ENCODE measurements at regions not wholly inside any gene's neighbourhood (a gene's known extent, or its start where the extent isn't known, plus 50 kb on each side); places are given as distances from the start of the nearest gene placed in this dataset.

DNA sequence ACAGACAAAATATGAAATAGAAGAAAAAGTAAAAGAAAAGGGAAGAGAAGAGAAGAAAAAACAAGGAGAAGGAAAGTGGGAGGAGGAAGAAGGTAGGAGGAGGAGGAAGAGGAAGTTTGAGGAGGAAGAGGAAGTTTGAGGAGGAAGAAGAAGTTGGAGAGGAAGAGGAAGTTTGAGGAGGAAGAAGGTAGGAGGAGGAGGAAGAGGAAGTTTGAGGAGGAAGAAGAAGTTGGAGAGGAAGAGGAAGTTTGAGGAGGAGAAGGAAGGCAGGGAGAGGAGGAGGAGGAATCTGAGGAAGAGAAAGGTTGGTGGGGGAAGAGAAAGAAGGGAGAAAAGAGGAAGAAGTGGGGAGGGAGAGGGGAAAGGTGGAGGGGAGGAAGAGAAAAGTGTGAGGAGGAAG is 169.2 kb upstream of the RORA start:
- Histone ChIP-seq H3K36me3 (ENCODE audit: control insufficient read depth, insufficient read depth, low read length) (no peaks in the 10 kb centered on the region), H3K4me3 (ENCODE audit: low read depth, low read length) (no peak overlapping the region), H3K27me3 (ENCODE audit: control insufficient read depth, insufficient read depth, low read length) (no peaks in the 10 kb centered on the region)
- TF ChIP-seq, protein P1, sequence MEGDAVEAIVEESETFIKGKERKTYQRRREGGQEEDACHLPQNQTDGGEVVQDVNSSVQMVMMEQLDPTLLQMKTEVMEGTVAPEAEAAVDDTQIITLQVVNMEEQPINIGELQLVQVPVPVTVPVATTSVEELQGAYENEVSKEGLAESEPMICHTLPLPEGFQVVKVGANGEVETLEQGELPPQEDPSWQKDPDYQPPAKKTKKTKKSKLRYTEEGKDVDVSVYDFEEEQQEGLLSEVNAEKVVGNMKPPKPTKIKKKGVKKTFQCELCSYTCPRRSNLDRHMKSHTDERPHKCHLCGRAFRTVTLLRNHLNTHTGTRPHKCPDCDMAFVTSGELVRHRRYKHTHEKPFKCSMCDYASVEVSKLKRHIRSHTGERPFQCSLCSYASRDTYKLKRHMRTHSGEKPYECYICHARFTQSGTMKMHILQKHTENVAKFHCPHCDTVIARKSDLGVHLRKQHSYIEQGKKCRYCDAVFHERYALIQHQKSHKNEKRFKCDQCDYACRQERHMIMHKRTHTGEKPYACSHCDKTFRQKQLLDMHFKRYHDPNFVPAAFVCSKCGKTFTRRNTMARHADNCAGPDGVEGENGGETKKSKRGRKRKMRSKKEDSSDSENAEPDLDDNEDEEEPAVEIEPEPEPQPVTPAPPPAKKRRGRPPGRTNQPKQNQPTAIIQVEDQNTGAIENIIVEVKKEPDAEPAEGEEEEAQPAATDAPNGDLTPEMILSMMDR (IDR thresholded peaks at IDR 0.05; ENCODE audit: insufficient read depth, low read length, severe bottlenecking): no peak
- FAIRE-seq: no peak
- no peak for DNase-seq (ENCODE audit: low read depth)

DNA sequence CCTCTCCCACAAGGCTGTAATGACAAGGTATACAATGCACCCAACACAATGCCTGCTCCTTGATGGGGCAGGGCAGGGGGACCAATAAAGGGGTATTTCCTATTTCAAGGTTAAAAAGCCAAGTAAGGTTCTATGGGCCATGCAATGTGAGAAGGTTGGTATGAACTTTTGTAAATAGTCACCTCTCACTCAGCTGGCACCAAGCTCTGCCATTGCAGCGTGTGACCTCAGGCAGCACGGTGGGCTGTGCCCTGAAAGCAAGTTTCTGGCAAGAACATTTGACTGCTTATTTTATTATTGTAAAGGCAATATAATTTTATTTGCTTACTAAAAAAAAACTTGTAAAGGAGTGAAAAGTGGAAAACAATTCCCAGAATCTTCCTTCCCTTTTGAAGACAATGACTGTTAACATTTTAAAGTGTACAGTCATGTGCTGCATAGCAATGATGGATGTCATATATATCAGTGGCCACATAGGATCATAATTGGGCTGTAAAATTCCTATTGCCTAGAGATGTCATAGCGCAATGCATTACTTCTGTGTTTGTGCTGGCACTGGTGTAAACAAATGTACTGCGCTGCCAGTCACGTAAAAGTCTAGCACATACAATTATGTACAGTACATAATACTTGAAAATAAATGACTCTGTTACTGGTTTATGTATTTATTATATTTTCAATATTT is 167.3 kb upstream of the RORA start:
- TF ChIP-seq, protein P1 (IDR thresholded peaks at IDR 0.05; ENCODE audit: insufficient read depth, low read length, severe bottlenecking): no peak
- DNase-seq (ENCODE audit: low read depth) (no peak), FAIRE-seq (no peak)
- H3K36me3 ChIP-seq (ENCODE audit: control insufficient read depth, insufficient read depth, low read length): no peaks in the 10 kb centered on the region
- H3K27me3 ChIP-seq (ENCODE audit: control insufficient read depth, insufficient read depth, low read length): no peaks in the 10 kb centered on the region
- H3K4me3 ChIP-seq (ENCODE audit: low read depth, low read length): no peak overlapping the region

DNA sequence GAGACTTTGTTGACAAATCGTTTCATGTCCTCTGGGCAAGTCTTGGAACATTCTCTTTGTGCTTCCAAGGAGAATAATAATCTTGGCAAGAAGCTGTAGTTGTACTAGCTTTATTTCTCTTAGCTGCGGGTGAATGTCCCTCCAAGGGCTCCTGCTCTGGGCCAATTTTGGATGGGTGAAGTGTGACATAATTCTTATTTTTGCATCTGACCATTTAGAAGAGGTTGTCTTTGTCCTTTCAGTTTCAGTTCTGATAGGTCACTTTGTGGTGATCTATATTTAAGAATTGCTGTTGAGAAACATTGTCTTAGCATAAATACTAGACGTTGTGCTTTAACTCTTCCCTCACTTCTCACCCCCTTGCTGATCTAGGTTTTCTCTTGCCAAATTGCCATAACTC is 164.8 kb upstream of the RORA start:
- H3K4me3 ChIP-seq (ENCODE audit: low read depth, low read length): no peak overlapping the region
- FAIRE-seq: no peak
- no peak for DNase-seq (ENCODE audit: low read depth)
- H3K36me3 ChIP-seq (ENCODE audit: control insufficient read depth, insufficient read depth, low read length): no peaks in the 10 kb centered on the region
- no peaks in the 10 kb centered on the region for H3K27me3 ChIP-seq (ENCODE audit: control insufficient read depth, insufficient read depth, low read length)
- TF ChIP-seq, protein P1 (IDR thresholded peaks at IDR 0.05; ENCODE audit: insufficient read depth, low read length, severe bottlenecking): no peak

GRCh38 chr15:61393524-61393923 is 164.4 kb upstream of the RORA start:
- no peak for FAIRE-seq
- Histone ChIP-seq H3K27me3 (ENCODE audit: control insufficient read depth, insufficient read depth, low read length) (no peaks in the 10 kb centered on the region), H3K4me3 (ENCODE audit: low read depth, low read length) (no peak overlapping the region), H3K36me3 (ENCODE audit: control insufficient read depth, insufficient read depth, low read length) (no peaks in the 10 kb centered on the region)
- TF ChIP-seq, protein P1 (IDR thresholded peaks at IDR 0.05; ENCODE audit: insufficient read depth, low read length, severe bottlenecking): no peak
- DNase-seq (ENCODE audit: low read depth): no peak

GRCh38 chr15:61390138-61390537 is 161.0 kb upstream of the RORA start:
- no peaks in the 10 kb centered on the region for H3K27me3 ChIP-seq (ENCODE audit: control insufficient read depth, insufficient read depth, low read length)
- TF ChIP-seq, protein P1 (IDR thresholded peaks at IDR 0.05; ENCODE audit: insufficient read depth, low read length, severe bottlenecking): no peak
- no peak overlapping the region for H3K4me3 ChIP-seq (ENCODE audit: low read depth, low read length)
- no peaks in the 10 kb centered on the region for H3K36me3 ChIP-seq (ENCODE audit: control insufficient read depth, insufficient read depth, low read length)
- no peak for DNase-seq (ENCODE audit: low read depth)
- FAIRE-seq: no peak

Measured in bronchial epithelial cell (primary cell).